ENCODE measurements at regions not wholly inside any gene's neighbourhood (a gene's known extent, or its start where the extent isn't known, plus 50 kb on each side); places are given as distances from the start of the nearest gene placed in this dataset.
"Not testable (repeated sequence)": the region's sequence is repeated elsewhere in the genome, so short reads cannot be mapped to it uniquely, and the experiment has no call there.

GRCh38 chr1:83118472-83118871 lies 880.5 kb downstream of the TTLL7 start:
- no peak for DNase-seq

GRCh38 chr1:83117030-83117429 lies 881.9 kb downstream of the TTLL7 start:
- not testable (repeated sequence) for DNase-seq

GRCh38 chr1:83115785-83116184 lies 883.1 kb downstream of the TTLL7 start:
- no peak for DNase-seq

GRCh38 chr1:83114136-83114834 lies 884.6 kb downstream of the TTLL7 start:
- no peak for DNase-seq

GRCh38 chr1:83113652-83114051 lies 885.3 kb downstream of the TTLL7 start:
- no peak for DNase-seq

GRCh38 chr1:83112248-83112885 lies 886.6 kb downstream of the TTLL7 start:
- DNase-seq = no peak

- no peak for DNase-seq
Measured at GRCh38 chr1:83110156-83110555, 888.8 kb downstream of the TTLL7 start.

- DNase-seq = no peak
Measured at GRCh38 chr1:83109692-83110091, 889.2 kb downstream of the TTLL7 start.

- no peak for DNase-seq
Measured at GRCh38 chr1:83104558-83104957, 894.4 kb downstream of the TTLL7 start.

GRCh38 chr1:83103341-83103740 lies 895.6 kb downstream of the TTLL7 start:
- DNase-seq = no peak

- DNase-seq = no peak
Measured at GRCh38 chr1:83102630-83103071, 896.3 kb downstream of the TTLL7 start.

GRCh38 chr1:83101406-83101805 lies 897.5 kb downstream of the TTLL7 start:
- no peak for DNase-seq

GRCh38 chr1:83100133-83100532 lies 898.8 kb downstream of the TTLL7 start:
- no peak for DNase-seq

- DNase-seq = no peak
Measured at GRCh38 chr1:83098791-83099190, 900.1 kb downstream of the TTLL7 start.

- DNase-seq = no peak
Measured at GRCh38 chr1:83098131-83098530, 900.8 kb downstream of the TTLL7 start.

- DNase-seq = no peak
Measured at GRCh38 chr1:83097715-83098114, 901.2 kb downstream of the TTLL7 start.

GRCh38 chr1:83095570-83095969 lies 903.4 kb downstream of the TTLL7 start:
- DNase-seq = no peak

- DNase-seq = no peak
Measured at GRCh38 chr1:83090195-83090594, 908.7 kb downstream of the TTLL7 start.

- no peak for DNase-seq
Measured at GRCh38 chr1:83087851-83088250, 911.1 kb downstream of the TTLL7 start.

- no peak for DNase-seq
Measured at GRCh38 chr1:83086986-83087512, 911.9 kb downstream of the TTLL7 start.

- no peak for DNase-seq
Measured at GRCh38 chr1:83086346-83086745, 912.6 kb downstream of the TTLL7 start.

GRCh38 chr1:83083589-83084224 lies 915.2 kb downstream of the TTLL7 start:
- DNase-seq = no peak

GRCh38 chr1:83077411-83077810 lies 921.5 kb downstream of the TTLL7 start:
- no peak for DNase-seq

GRCh38 chr1:83075107-83075506 lies 923.8 kb downstream of the TTLL7 start:
- DNase-seq = no peak
